Gastroesophageal sphincter (tissue), 4 donors: ENCODE measurements at regions not wholly inside any gene's neighbourhood (a gene's known extent, or its start where the extent isn't known, plus 50 kb on each side); places are given as distances from the start of the nearest gene placed in this dataset.

Experiments
- ATAC-seq: fragments of 150-250 bp; one replicate; pipeline ENCODE4 v1.9.1; 2016; ENCODE audit warnings: mild to moderate bottlenecking, moderate library complexity
- H3K27ac ChIP-seq, 4 donors: fragments of 200-600 bp; sonication (generic) in 3 of 4; 1 replicate in 3 of 4; 2 replicates in 1 of 4; pipeline ENCODE4 v1.5.1; 2016 to 2019
- H3K27me3 ChIP-seq: fragments of 200-600 bp; sonication (generic); one replicate; pipeline ENCODE4 v1.5.1; 2019
- H3K36me3 ChIP-seq, 2 donors: fragments of 200-600 bp; sonication (generic); one replicate each; pipeline ENCODE4 v1.5.1; 2019; ENCODE audit warnings: control low read depth in 1 of 2
- H3K4me1 ChIP-seq, 3 donors: fragments of 200-600 bp; sonication (generic); 1 replicate in 2 of 3; 2 replicates in 1 of 3; pipeline ENCODE4 v1.5.1; 2016 to 2019; ENCODE audit warnings: control low read depth in 2 of 3
- H3K4me3 ChIP-seq, 2 donors: fragments of 200-600 bp; sonication (generic); one replicate each; pipeline ENCODE4 v1.5.1; 2019; ENCODE audit warnings: mild to moderate bottlenecking in 1 of 2, moderate library complexity in 1 of 2
- H3K9me3 ChIP-seq, 3 donors: fragments of 200-600 bp; sonication (generic); one replicate each; pipeline ENCODE4 v1.5.1; 2017 to 2019; ENCODE audit warnings: control low read depth in 2 of 3
- CTCF ChIP-seq, 4 experiments: fragments of 200-600 bp in 2 of 4; fragments of 450-650 bp in 2 of 4; sonication (generic) in 1 of 4; IDR thresholded peaks; one replicate each; pipeline ENCODE4 v1.5.1; 2017 to 2019; ENCODE audit warnings: antibody characterized with exemption in 4 of 4, mild to moderate bottlenecking in 2 of 4, moderate library complexity in 2 of 4
- EP300 ChIP-seq: sonication (generic); formaldehyde crosslinking; IDR thresholded peaks from one replicate; pipeline ENCODE4 v1.6.1; 2017; ENCODE audit warnings: antibody characterized with exemption, mild to moderate bottlenecking
- POLR2A ChIP-seq, 2 donors: fragments of 450-650 bp; IDR thresholded peaks; one replicate each; pipeline ENCODE4 v1.6.1; 2017; ENCODE audit warnings: antibody characterized with exemption in 2 of 2, mild to moderate bottlenecking in 2 of 2, moderate library complexity in 1 of 2
- POLR2AphosphoS5 ChIP-seq: sonication (generic); formaldehyde crosslinking; IDR thresholded peaks from one replicate; pipeline ENCODE4 v1.6.1; 2017; ENCODE audit warnings: antibody characterized with exemption
- whole genome bisulfite sequencing, 2 donors: methylation state at CpG; one replicate each; pipeline ENCODE4 v1.1.5; 2018; ENCODE audit warnings: low coverage in 1 of 2; 5-methylcytosine and 5-hydroxymethylcytosine counted together

- H3K9me3 ChIP-seq = no peaks in the 10 kb centered on the region
- ATAC-seq = no peak
- H3K36me3 ChIP-seq = no peaks in the 10 kb centered on the region
- TF ChIP-seq CTCF (IDR thresholded peaks at IDR 0.05) (no peak), POLR2AphosphoS5 (no peak), EP300 (no peak)
- H3K4me3 ChIP-seq = no peak overlapping the region
- no peak overlapping the region for H3K27ac ChIP-seq
- H3K4me1 ChIP-seq = peaks cover 0 to 10% (median 0%) of the 10 kb centered on the region in 3 donors
- H3K27me3 ChIP-seq = peaks cover 27% of the 10 kb centered on the region
- WGBS, 2 donors = 80 to 83% methylated on average over 1 to 2 of the region's 2 CpGs
These were observed 258.1 kb downstream of the MN1 start for GRCh38 chr22:27543460-27543859.

- H3K36me3 ChIP-seq = no peaks in the 10 kb centered on the region
- H3K27ac ChIP-seq = no peak overlapping the region
- 71 to 73% methylated on average over 4 to 7 of the region's 7 CpGs for WGBS, 2 donors
- H3K27me3 ChIP-seq = peaks cover 27% of the 10 kb centered on the region
- TF ChIP-seq EP300 (no peak), POLR2AphosphoS5 (no peak), POLR2A (IDR thresholded peaks at IDR 0.05) (no peak), CTCF (IDR thresholded peaks at IDR 0.05) (no peak)
- H3K9me3 ChIP-seq = no peaks in the 10 kb centered on the region
- no peak overlapping the region for H3K4me3 ChIP-seq
- peaks cover 0 to 10% (median 0%) of the 10 kb centered on the region in 3 donors for H3K4me1 ChIP-seq
- ATAC-seq = no peak
These were observed 256.5 kb downstream of the MN1 start for GRCh38 chr22:27545085-27545484.

- WGBS, 2 donors = 71 to 95% methylated on average over 6 to 13 of the region's 18 CpGs
- Histone ChIP-seq H3K9me3 (no peaks in the 10 kb centered on the region), H3K4me1 (peaks cover 0 to under 1% (median 0%) of the 10 kb centered on the region in 3 donors), H3K27ac (no peak overlapping the region), H3K27me3 (peaks cover 27% of the 10 kb centered on the region), H3K36me3 (no peaks in the 10 kb centered on the region), H3K4me3 (no peak overlapping the region)
- no peak for ATAC-seq
- TF ChIP-seq POLR2AphosphoS5 (no peak), POLR2A (IDR thresholded peaks at IDR 0.05) (no peak), CTCF (IDR thresholded peaks at IDR 0.05) (no peak), EP300 (no peak)
These were observed 255.2 kb downstream of the MN1 start for GRCh38 chr22:27546157-27546935.

- TF ChIP-seq CTCF (IDR thresholded peaks at IDR 0.05) = no peak
- TF ChIP-seq POLR2AphosphoS5 = no peak
- no peak for TF ChIP-seq EP300
- TF ChIP-seq POLR2A (IDR thresholded peaks at IDR 0.05) = no peak
- Histone ChIP-seq H3K36me3 (no peaks in the 10 kb centered on the region), H3K4me3 (no peak overlapping the region), H3K27me3 (peaks cover 4% of the 10 kb centered on the region), H3K9me3 (peaks cover 0 to 6% (median 0%) of the 10 kb centered on the region in 3 donors), H3K4me1 (peaks cover 0 to 8% (median 0%) of the 10 kb centered on the region in 3 donors), H3K27ac (no peak overlapping the region)
- 43 to 75% methylated on average over 1 to 2 of the region's 7 CpGs for WGBS, 2 donors
- ATAC-seq = no peak
These were observed 250.2 kb downstream of the MN1 start for GRCh38 chr22:27551402-27551801.

- no peaks in the 10 kb centered on the region for H3K27me3 ChIP-seq
- 83 to 85% methylated on average over 3 to 7 of the region's 7 CpGs for WGBS, 2 donors
- no peak for TF ChIP-seq POLR2A (IDR thresholded peaks at IDR 0.05)
- no peak for TF ChIP-seq CTCF (IDR thresholded peaks at IDR 0.05)
- TF ChIP-seq EP300 = no peak
- TF ChIP-seq POLR2AphosphoS5 = no peak
- H3K36me3 ChIP-seq = no peaks in the 10 kb centered on the region
- no peak overlapping the region for H3K4me3 ChIP-seq
- H3K9me3 ChIP-seq = peaks cover 0 to 6% (median 0%) of the 10 kb centered on the region in 3 donors
- H3K27ac ChIP-seq = no peak overlapping the region
- no peak for ATAC-seq
- H3K4me1 ChIP-seq = peaks cover 0 to 8% (median 0%) of the 10 kb centered on the region in 3 donors
These were observed 249.4 kb downstream of the MN1 start for GRCh38 chr22:27552176-27552575.
